Parathyroid adenoma (tissue), 2 donors: ENCODE measurements at regions not wholly inside any gene's neighbourhood (a gene's known extent, or its start where the extent isn't known, plus 50 kb on each side); places are given as distances from the start of the nearest gene placed in this dataset.
"Not testable (repeated sequence)": the region's sequence is repeated elsewhere in the genome, so short reads cannot be mapped to it uniquely, and the experiment has no call there.

ENCODE experiments used
- H2AFZ ChIP-seq: fragments of 300-600 bp; sonication (generic); one replicate; pipeline ENCODE4 v1.7.0; 2017; ENCODE audit warnings: antibody characterized with exemption, mild to moderate bottlenecking
- H3K27ac ChIP-seq: fragments of 300-600 bp; sonication (generic); one replicate; pipeline ENCODE4 v1.7.0; 2017
- H3K27me3 ChIP-seq: fragments of 300-600 bp; sonication (generic); one replicate; pipeline ENCODE4 v1.7.0; 2017; ENCODE audit warnings: low read length; ENCODE audit not compliant: control insufficient read depth, insufficient read depth
- H3K36me3 ChIP-seq: fragments of 300-600 bp; sonication (generic); one replicate; pipeline ENCODE4 v1.7.0; 2017; ENCODE audit warnings: low read length; ENCODE audit not compliant: control insufficient read depth, insufficient read depth
- H3K4me1 ChIP-seq: fragments of 300-600 bp; sonication (generic); one replicate; pipeline ENCODE4 v1.7.0; 2017; ENCODE audit warnings: control low read depth
- H3K4me2 ChIP-seq: fragments of 300-600 bp; sonication (generic); one replicate; pipeline ENCODE4 v1.7.0; 2017; ENCODE audit warnings: low read length
- H3K4me3 ChIP-seq: fragments of 300-600 bp; sonication (generic); one replicate; pipeline ENCODE4 v1.7.0; 2017; ENCODE audit warnings: low read depth, low read length
- H3K79me2 ChIP-seq: fragments of 300-600 bp; sonication (generic); one replicate; pipeline ENCODE4 v1.7.0; 2017; ENCODE audit warnings: control low read depth
- H3K9ac ChIP-seq: fragments of 300-600 bp; sonication (generic); one replicate; pipeline ENCODE4 v1.7.0; 2017; ENCODE audit warnings: mild to moderate bottlenecking
- H3K9me3 ChIP-seq: fragments of 300-600 bp; sonication (generic); one replicate; pipeline ENCODE4 v1.7.0; 2017; ENCODE audit warnings: low read length; ENCODE audit not compliant: control insufficient read depth
- TF ChIP-seq, protein P1 (sequence below): fragments of 300-600 bp; sonication (generic); IDR thresholded peaks from one replicate; pipeline ENCODE4 v1.7.0; 2017; ENCODE audit warnings: antibody characterized with exemption, mild to moderate bottlenecking
- donor health status: primary hyperparathyroidism.

DNA sequence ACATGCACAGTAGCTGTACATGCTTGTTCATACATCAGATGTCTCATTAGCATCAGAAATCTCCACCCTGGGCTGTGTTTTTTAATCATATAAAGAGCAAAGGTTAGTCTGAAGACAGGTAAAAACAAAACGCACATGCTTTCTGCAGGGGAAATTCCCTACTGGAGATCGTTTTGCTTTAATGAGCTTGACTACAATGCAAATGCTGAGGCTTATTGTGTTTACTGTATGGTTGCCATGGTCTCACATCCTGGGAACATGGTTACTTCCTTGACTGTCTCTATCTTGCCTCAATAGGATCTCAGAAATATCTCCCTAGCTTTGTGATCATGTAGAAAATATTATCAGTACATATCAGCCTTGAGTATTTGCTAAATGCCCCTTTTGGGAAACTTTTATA is 336.5 kb upstream of the TFPI start:
- Histone ChIP-seq H3K9me3 (no peaks in the 10 kb centered on the region), H3K36me3 (no peaks in the 10 kb centered on the region), H3K4me1 (no peaks in the 10 kb centered on the region), H2AFZ (no peak overlapping the region), H3K4me2 (no peak overlapping the region), H3K4me3 (no peak overlapping the region), H3K79me2 (no peaks in the 10 kb centered on the region), H3K27ac (no peak overlapping the region), H3K9ac (no peak overlapping the region), H3K27me3 (no peaks in the 10 kb centered on the region)
- TF ChIP-seq, protein P1, sequence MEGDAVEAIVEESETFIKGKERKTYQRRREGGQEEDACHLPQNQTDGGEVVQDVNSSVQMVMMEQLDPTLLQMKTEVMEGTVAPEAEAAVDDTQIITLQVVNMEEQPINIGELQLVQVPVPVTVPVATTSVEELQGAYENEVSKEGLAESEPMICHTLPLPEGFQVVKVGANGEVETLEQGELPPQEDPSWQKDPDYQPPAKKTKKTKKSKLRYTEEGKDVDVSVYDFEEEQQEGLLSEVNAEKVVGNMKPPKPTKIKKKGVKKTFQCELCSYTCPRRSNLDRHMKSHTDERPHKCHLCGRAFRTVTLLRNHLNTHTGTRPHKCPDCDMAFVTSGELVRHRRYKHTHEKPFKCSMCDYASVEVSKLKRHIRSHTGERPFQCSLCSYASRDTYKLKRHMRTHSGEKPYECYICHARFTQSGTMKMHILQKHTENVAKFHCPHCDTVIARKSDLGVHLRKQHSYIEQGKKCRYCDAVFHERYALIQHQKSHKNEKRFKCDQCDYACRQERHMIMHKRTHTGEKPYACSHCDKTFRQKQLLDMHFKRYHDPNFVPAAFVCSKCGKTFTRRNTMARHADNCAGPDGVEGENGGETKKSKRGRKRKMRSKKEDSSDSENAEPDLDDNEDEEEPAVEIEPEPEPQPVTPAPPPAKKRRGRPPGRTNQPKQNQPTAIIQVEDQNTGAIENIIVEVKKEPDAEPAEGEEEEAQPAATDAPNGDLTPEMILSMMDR: no peak

DNA sequence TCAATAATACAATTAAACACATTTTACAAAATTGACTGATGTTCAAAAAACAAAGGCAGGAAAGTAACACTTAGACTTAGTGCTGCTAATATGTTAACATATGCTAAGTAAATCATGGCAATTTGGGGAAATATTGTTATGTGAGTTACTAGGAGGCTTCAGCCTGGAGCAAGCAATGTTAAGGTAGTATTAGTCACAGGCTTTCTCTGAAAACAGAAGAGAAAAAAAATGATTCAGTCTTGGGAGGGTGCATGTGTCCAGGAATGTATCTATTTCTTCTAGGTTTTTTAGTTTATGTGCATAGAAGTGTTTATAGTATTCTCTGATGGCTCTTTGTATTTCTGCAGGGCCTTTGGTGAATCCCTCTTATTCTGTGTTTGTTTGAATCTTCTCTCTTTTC is 345.8 kb upstream of the TFPI start:
- no peak overlapping the region for H3K27ac ChIP-seq
- no peaks in the 10 kb centered on the region for H3K4me1 ChIP-seq
- H3K4me2 ChIP-seq: no peak overlapping the region
- no peak overlapping the region for H3K4me3 ChIP-seq
- no peaks in the 10 kb centered on the region for H3K27me3 ChIP-seq
- H3K36me3 ChIP-seq: no peaks in the 10 kb centered on the region
- TF ChIP-seq, protein P1: no peak
- no peaks in the 10 kb centered on the region for H3K9me3 ChIP-seq
- H2AFZ ChIP-seq: no peak overlapping the region
- no peaks in the 10 kb centered on the region for H3K79me2 ChIP-seq
- no peak overlapping the region for H3K9ac ChIP-seq

DNA sequence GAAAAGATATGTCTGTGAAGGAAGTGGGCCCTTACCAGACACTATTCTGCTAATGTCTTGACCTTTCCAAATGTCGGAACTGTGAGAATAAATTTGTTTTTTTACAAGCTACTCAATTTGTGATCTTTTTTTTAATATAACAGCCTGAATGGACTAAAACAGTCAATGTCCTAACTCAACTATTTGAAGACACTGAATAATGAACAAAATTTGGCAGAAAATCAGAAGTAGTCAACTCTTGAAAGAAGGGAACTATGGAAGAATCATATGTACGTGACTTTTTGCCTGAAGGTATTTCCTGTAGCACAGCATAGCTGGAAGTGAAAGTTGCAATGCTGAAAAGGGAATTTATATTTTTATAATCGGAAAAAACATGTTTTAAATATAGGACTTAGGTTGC is 351.8 kb upstream of the TFPI start:
- no peak overlapping the region for H3K4me3 ChIP-seq
- H3K9ac ChIP-seq: no peak overlapping the region
- no peak overlapping the region for H3K27ac ChIP-seq
- H2AFZ ChIP-seq: no peak overlapping the region
- H3K9me3 ChIP-seq: no peaks in the 10 kb centered on the region
- no peaks in the 10 kb centered on the region for H3K4me1 ChIP-seq
- H3K36me3 ChIP-seq: no peaks in the 10 kb centered on the region
- TF ChIP-seq, protein P1: no peak
- no peaks in the 10 kb centered on the region for H3K79me2 ChIP-seq
- no peak overlapping the region for H3K4me2 ChIP-seq
- H3K27me3 ChIP-seq: no peaks in the 10 kb centered on the region

- not testable (repeated sequence) for H3K4me3 ChIP-seq, H3K4me2 ChIP-seq, H3K79me2 ChIP-seq
Measured at GRCh38 chr2:187910922-187911321, 356.7 kb upstream of the TFPI start.

DNA sequence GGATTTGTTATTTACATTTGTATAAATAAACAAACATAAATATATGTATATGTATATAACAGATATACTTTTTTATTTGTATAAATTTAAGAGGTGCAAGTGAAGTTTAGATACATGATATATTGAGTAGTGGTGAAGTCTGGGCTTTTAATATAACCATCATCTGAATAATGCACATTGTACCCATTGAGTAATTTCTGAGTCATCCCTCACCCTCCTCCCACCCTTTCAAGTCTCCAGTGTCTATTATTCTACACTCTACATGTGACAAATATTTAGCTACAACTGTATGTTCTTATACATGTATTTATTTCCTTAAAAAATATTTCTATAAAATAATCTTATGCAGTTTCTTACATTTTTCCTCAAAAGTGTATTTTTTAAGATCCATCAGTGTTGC is 358.7 kb upstream of the TFPI start:
- Histone ChIP-seq H3K9ac (no peak overlapping the region), H3K9me3 (no peaks in the 10 kb centered on the region), H3K36me3 (no peaks in the 10 kb centered on the region), H2AFZ (no peak overlapping the region), H3K4me1 (no peaks in the 10 kb centered on the region), H3K4me3 (no peak overlapping the region), H3K27ac (no peak overlapping the region), H3K27me3 (no peaks in the 10 kb centered on the region), H3K4me2 (no peak overlapping the region), H3K79me2 (no peaks in the 10 kb centered on the region)
- TF ChIP-seq, protein P1: no peak

More at GRCh38 chr2:187910922-187911321, 356.7 kb upstream of the TFPI start:
- not testable (repeated sequence) for H3K27ac ChIP-seq, H3K27me3 ChIP-seq, H3K9me3 ChIP-seq, H3K36me3 ChIP-seq, H2AFZ ChIP-seq, H3K9ac ChIP-seq, H3K4me1 ChIP-seq
